ENCODE measurements at regions not wholly inside any gene's neighbourhood (a gene's known extent, or its start where the extent isn't known, plus 50 kb on each side); places are given as distances from the start of the nearest gene placed in this dataset.

GRCh38 chr13:111064661-111065060 is 50.4 kb upstream of the ARHGEF7 start:
- DNase-seq = no peak

- DNase-seq = no peak
These were observed 52.1 kb upstream of the ARHGEF7 start for GRCh38 chr13:111062966-111063365.

GRCh38 chr13:111062305-111062704 is 52.8 kb upstream of the ARHGEF7 start:
- DNase-seq = no peak

- no peak for DNase-seq
These were observed 53.6 kb upstream of the ARHGEF7 start for GRCh38 chr13:111061358-111062045.

GRCh38 chr13:111060237-111060919 is 54.7 kb upstream of the ARHGEF7 start:
- no peak for DNase-seq

GRCh38 chr13:111058796-111059506 is 56.2 kb upstream of the ARHGEF7 start:
- DNase-seq = no peak

- DNase-seq = peak; percentile 62
These were observed 56.8 kb upstream of the ARHGEF7 start for GRCh38 chr13:111058339-111058738.

- DNase-seq = peak; percentile 13
These were observed 63.3 kb upstream of the ARHGEF7 start for GRCh38 chr13:111051726-111052232.

- DNase-seq = no peak
These were observed 63.9 kb upstream of the ARHGEF7 start for GRCh38 chr13:111051041-111051725.

GRCh38 chr13:111050539-111050879 is 64.6 kb upstream of the ARHGEF7 start:
- no peak for DNase-seq

- no peak for DNase-seq
These were observed 65.1 kb upstream of the ARHGEF7 start for GRCh38 chr13:111049791-111050538.

GRCh38 chr13:111048387-111048786 is 66.7 kb upstream of the ARHGEF7 start:
- no peak for DNase-seq

- no peak for DNase-seq
These were observed 67.8 kb upstream of the ARHGEF7 start for GRCh38 chr13:111047326-111047725.

GRCh38 chr13:111046590-111047141 is 68.4 kb upstream of the ARHGEF7 start:
- no peak for DNase-seq

GRCh38 chr13:111045170-111045569 is 69.9 kb upstream of the ARHGEF7 start:
- no peak for DNase-seq

GRCh38 chr13:111044087-111044830 is 70.9 kb upstream of the ARHGEF7 start:
- no peak for DNase-seq

GRCh38 chr13:111043575-111043982 is 71.5 kb upstream of the ARHGEF7 start:
- no peak for DNase-seq

- DNase-seq = no peak
These were observed 72.4 kb upstream of the ARHGEF7 start for GRCh38 chr13:111042661-111043226.

- no peak for DNase-seq
These were observed 74.3 kb upstream of the ARHGEF7 start for GRCh38 chr13:111040830-111041229.

- no peak for DNase-seq
These were observed 75.4 kb upstream of the ARHGEF7 start for GRCh38 chr13:111039735-111040134.

- DNase-seq = no peak
These were observed 76.2 kb upstream of the ARHGEF7 start for GRCh38 chr13:111038887-111039286.
